PC-9 (cell line): ENCODE measurements at regions not wholly inside any gene's neighbourhood (a gene's known extent, or its start where the extent isn't known, plus 50 kb on each side); places are given as distances from the start of the nearest gene placed in this dataset.

Experiments
- CTCF ChIP-seq: fragments of 200-600 bp; sonication (generic); conservative IDR thresholded peaks from 2 replicates; pipeline ENCODE4 v1.6.1; 2017; ENCODE audit warnings: mixed run types, antibody characterized with exemption, mild to moderate bottlenecking, moderate library complexity
- EZH2 ChIP-seq: fragments of 200-600 bp; sonication (generic); IDR thresholded peaks from 2 replicates; pipeline ENCODE4 v1.8.0; 2017; ENCODE audit warnings: antibody characterized with exemption, low read depth

GRCh38 chr12:58566599-58566998 is 353.7 kb downstream of the LRIG3 start:
- no peak for TF ChIP-seq CTCF
- no peak for TF ChIP-seq EZH2
